Body of pancreas (tissue), 4 donors: ENCODE measurements at regions not wholly inside any gene's neighbourhood (a gene's known extent, or its start where the extent isn't known, plus 50 kb on each side); places are given as distances from the start of the nearest gene placed in this dataset.

ENCODE experiments used
- ATAC-seq: fragments of 150-250 bp; one replicate; pipeline ENCODE4 v1.9.1; 2016
- DNase-seq, 4 donors: peaks; one replicate each; pipeline ENCODE4 v3.0.0-alpha.2; 2019
- H3K27ac ChIP-seq, 4 donors: fragments of 200-600 bp; sonication (generic); 1 replicate in 3 of 4; 2 replicates in 1 of 4; pipeline versions ENCODE4 v1.5.1 to v1.6.1; 2016 to 2019; ENCODE audit warnings: mild to moderate bottlenecking in 1 of 4, mixed read lengths in 1 of 4, moderate library complexity in 1 of 4
- H3K27me3 ChIP-seq, 2 donors: fragments of 200-600 bp; sonication (generic); one replicate each; pipeline ENCODE4 v1.6.0; 2016; ENCODE audit warnings: mild to moderate bottlenecking in 1 of 2
- H3K36me3 ChIP-seq, 2 donors: fragments of 200-600 bp; sonication (generic); replicated peaks in 1 of 2; 2 replicates each; pipeline ENCODE4 v1.5.1; 2016; ENCODE audit warnings: low read depth in 2 of 2; ENCODE audit not compliant: insufficient read depth in 1 of 2
- H3K4me1 ChIP-seq: fragments of 200-600 bp; sonication (generic); one replicate; pipeline ENCODE4 v1.6.0; 2016
- H3K4me3 ChIP-seq, 2 donors: fragments of 200-600 bp; sonication (generic); 1 replicate in 1 of 2; 2 replicates in 1 of 2; pipeline ENCODE4 v1.5.1; 2016 to 2019
- H3K9me3 ChIP-seq, 3 donors: fragments of 200-600 bp; sonication (generic); 1 replicate in 2 of 3; 2 replicates in 1 of 3; pipeline ENCODE4 v1.5.1; 2016
- CTCF ChIP-seq, 7 experiments: fragments of 450-650 bp in 4 of 7; fragments of 200-600 bp in 3 of 7; sonication (generic) in 3 of 7; IDR thresholded peaks; one replicate each; pipeline ENCODE4 v1.5.1; 2016 to 2019; ENCODE audit warnings: antibody characterized with exemption in 7 of 7
- POLR2A ChIP-seq, 3 donors: fragments of 450-650 bp; IDR thresholded peaks; one replicate each; pipeline ENCODE4 v1.6.1; 2016; ENCODE audit warnings: antibody characterized with exemption in 3 of 3, mild to moderate bottlenecking in 2 of 3
- WGBS, 2 donors: methylation state at CpG; one replicate each; pipeline ENCODE4 v1.1.5; 2017; 5-methylcytosine and 5-hydroxymethylcytosine counted together
- intact Hi-C: fragments of 100-400 bp; cut with DNase I; formaldehyde crosslinking; loops from one replicate; pipeline ENCODE4 v1.15.1; 2023

- no peaks in the 10 kb centered on the region for H3K4me1 ChIP-seq
- H3K4me3 ChIP-seq, result no peak overlapping the region
- ATAC-seq (no peak), DNase-seq (no peak)
- no peak overlapping the region for H3K27ac ChIP-seq
- 70 to 82% methylated on average over 2 of the region's 2 CpGs for WGBS, 2 donors
- no peak for TF ChIP-seq POLR2A (IDR thresholded peaks at IDR 0.05)
- no peak for TF ChIP-seq CTCF (IDR thresholded peaks at IDR 0.05)
- H3K36me3 ChIP-seq, result no peaks in the 10 kb centered on the region
- H3K9me3 ChIP-seq, result no peaks in the 10 kb centered on the region
- intact Hi-C loops, result no loop called here
- H3K27me3 ChIP-seq, result no peaks in the 10 kb centered on the region
Measured at GRCh38 chr22:48175721-48176120, 1413.3 kb downstream of the TBC1D22A start.

GRCh38 chr22:48173773-48174160 lies 1411.3 kb downstream of the TBC1D22A start:
- Histone ChIP-seq H3K27ac (no peak overlapping the region), H3K27me3 (no peaks in the 10 kb centered on the region), H3K36me3 (no peaks in the 10 kb centered on the region), H3K4me1 (no peaks in the 10 kb centered on the region), H3K9me3 (no peaks in the 10 kb centered on the region), H3K4me3 (no peak overlapping the region)
- intact Hi-C loops, result no loop called here
- no peak for TF ChIP-seq CTCF (IDR thresholded peaks at IDR 0.05)
- TF ChIP-seq POLR2A (IDR thresholded peaks at IDR 0.05), result no peak
- ATAC-seq (no peak), DNase-seq (no peak)
- 42 to 44% methylated on average over 7 of the region's 7 CpGs for WGBS, 2 donors

GRCh38 chr22:48173061-48173772 lies 1410.8 kb downstream of the TBC1D22A start:
- DNase-seq (no peak), ATAC-seq (no peak)
- Histone ChIP-seq H3K27me3 (no peaks in the 10 kb centered on the region), H3K27ac (no peak overlapping the region), H3K4me3 (no peak overlapping the region), H3K9me3 (no peaks in the 10 kb centered on the region), H3K36me3 (no peaks in the 10 kb centered on the region), H3K4me1 (no peaks in the 10 kb centered on the region)
- WGBS, 2 donors, result 67 to 68% methylated on average over 18 to 19 of the region's 19 CpGs
- intact Hi-C loops, result no loop called here
- TF ChIP-seq CTCF (IDR thresholded peaks at IDR 0.05) (no peak), POLR2A (IDR thresholded peaks at IDR 0.05) (no peak)

GRCh38 chr22:48171271-48171691 lies 1408.8 kb downstream of the TBC1D22A start:
- intact Hi-C loops, result no loop called here
- Histone ChIP-seq H3K36me3 (no peaks in the 10 kb centered on the region), H3K27me3 (no peaks in the 10 kb centered on the region), H3K4me1 (no peaks in the 10 kb centered on the region), H3K27ac (no peak overlapping the region), H3K4me3 (no peak overlapping the region), H3K9me3 (no peaks in the 10 kb centered on the region)
- TF ChIP-seq CTCF (IDR thresholded peaks at IDR 0.05), result no peak
- no peak for TF ChIP-seq POLR2A (IDR thresholded peaks at IDR 0.05)
- DNase-seq, result no peak
- ATAC-seq, result no peak
- 34 to 35% methylated on average over 5 to 7 of the region's 7 CpGs for WGBS, 2 donors

- H3K27ac ChIP-seq, result no peak overlapping the region
- H3K9me3 ChIP-seq, result no peaks in the 10 kb centered on the region
- H3K27me3 ChIP-seq, result no peaks in the 10 kb centered on the region
- WGBS, 2 donors, result 48 to 58% methylated on average over 4 of the region's 4 CpGs
- intact Hi-C loops, result no loop called here
- DNase-seq, result no peak
- no peaks in the 10 kb centered on the region for H3K4me1 ChIP-seq
- TF ChIP-seq CTCF (IDR thresholded peaks at IDR 0.05) (no peak), POLR2A (IDR thresholded peaks at IDR 0.05) (no peak)
- ATAC-seq, result no peak
- no peak overlapping the region for H3K4me3 ChIP-seq
- H3K36me3 ChIP-seq, result no peaks in the 10 kb centered on the region
Measured at GRCh38 chr22:48169227-48169626, 1406.8 kb downstream of the TBC1D22A start.
